GM18498 (cell line): ENCODE measurements at regions not wholly inside any gene's neighbourhood (a gene's known extent, or its start where the extent isn't known, plus 50 kb on each side); places are given as distances from the start of the nearest gene placed in this dataset.

Experiments used
- ATAC-seq: cut with Tn5 transposase; IDR thresholded peaks from one replicate; pipeline ENCODE4 v1.9.1; 2021; ENCODE audit warnings: mild to moderate bottlenecking, moderate library complexity; ENCODE audit not compliant: unreplicated experiment

DNA sequence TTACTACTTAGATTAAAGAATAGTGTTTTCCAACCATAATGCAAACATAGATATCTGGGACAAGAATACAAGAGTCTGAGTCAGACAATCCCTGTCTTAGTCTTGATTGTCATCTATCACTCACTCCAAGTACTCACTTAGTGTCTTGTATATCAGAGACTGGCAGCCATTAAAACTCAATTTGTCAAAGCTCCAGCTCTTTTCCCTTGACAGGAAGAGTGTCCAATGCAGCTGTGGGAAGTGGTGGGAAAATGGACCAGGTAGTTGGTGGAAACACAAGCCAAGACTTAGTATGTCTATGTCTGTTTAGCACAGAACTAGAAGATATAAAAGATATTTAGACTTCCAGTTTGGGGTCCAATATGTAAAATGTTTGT is 271.6 kb upstream of the CLEC14A start:
- no peak for ATAC-seq

DNA sequence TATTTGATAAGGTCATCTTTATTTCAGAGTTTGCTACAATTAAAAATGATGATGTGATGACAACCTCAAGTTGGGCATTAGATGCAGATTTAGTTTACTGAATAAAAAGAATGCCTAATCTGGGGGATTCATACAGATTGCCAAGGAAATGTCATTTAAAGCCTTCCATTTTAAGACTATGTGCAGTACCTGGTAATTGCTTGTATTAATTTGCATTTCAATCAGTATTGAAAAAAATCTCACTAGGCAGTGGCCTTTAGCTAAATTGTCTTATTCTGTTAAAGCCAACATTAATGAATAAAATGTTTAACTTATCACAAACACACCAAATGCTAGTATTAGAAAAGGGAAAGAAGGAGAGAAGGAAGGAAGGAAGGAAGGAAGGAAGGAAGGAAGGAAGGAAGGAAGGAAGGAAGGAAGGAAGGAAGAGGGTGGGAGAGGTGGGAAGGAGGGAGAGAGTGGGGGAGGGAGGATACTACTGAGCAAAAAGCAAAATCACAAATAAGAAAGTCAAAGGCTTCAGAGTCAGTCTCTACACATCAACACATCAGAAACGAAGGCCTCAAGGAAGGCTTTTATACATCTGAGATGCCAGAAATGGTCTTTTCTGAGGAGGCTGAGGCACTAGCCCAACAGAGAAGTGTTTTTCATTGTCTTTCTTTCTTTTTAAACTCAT is 271.1 kb upstream of the CLEC14A start:
- no peak for ATAC-seq

DNA sequence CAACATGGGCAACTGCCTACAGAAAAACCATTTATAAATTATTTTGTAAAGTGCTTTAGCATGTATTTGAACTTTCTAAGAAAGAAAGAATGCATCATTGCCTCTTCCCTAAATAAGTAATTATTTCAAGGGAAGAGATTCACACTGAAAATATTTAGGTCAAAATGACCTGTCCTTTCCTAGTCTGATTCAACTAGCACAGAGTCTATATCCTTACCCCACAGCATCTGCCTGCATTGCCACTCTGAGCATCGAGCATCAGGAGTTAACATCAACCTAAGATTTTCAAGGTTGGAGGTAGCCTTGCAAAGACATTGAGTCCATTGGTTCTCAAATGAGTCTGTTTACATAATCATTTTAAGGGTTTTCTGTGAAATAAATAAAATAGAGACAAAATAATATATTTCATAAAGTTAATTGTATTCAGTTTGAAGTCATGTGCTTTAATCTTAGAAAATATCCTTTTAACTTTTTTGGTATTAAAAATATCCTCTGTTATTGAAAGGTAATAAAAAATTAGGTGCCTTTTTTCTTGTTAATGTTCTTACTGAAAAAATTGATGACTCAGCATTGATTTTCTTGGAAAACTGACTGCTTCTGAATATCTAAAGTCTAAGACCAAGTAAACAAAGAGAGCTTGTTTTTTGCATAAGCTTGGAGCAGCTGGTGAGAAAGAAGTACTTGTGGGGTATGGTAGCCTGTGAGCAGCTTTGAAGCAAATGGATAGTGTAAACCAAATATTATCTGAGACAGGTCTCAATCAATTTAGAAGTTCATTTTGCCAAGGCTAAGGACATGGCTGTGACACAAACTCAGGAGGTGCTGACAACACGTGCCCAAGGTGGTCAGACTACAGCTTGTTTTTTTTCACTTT is 269.0 kb upstream of the CLEC14A start:
- ATAC-seq = no peak

DNA sequence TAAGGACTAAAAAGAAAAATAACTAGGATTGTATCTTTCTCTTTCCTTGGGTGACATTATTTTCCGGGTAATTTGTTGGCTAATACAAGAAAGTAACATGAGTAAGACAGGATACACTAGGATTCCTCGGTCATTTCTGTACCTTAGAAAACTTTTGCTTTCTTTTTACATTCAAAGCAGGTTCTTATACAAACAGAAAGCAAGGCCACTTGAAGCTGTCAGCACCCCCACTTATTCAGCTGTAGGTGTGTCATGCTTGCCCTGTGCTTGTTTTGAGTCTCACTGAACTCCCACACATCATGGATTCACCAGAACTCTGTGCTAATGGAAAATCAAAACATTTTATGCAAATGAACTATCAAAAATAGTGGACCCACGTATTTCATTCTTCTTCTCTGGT is 266.8 kb upstream of the CLEC14A start:
- ATAC-seq = no peak

DNA sequence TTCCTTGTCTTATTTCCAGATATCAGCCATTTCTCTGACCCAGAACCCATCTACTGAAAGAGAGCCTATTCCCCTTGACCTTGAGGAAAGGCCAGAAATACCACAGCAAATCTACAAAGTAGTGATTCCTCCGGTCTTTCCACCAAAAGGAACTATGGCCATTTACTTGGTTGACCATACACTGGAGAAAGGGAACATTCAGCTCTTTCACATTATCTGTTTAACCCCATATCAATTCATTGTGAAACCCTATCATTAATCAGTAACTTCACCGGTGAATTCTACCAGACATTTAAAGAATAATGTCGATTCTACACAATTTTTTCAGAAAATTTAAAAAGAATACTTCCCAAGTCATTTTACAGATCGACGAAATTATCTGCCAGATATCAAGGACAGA is 265.7 kb upstream of the CLEC14A start:
- ATAC-seq = no peak

DNA sequence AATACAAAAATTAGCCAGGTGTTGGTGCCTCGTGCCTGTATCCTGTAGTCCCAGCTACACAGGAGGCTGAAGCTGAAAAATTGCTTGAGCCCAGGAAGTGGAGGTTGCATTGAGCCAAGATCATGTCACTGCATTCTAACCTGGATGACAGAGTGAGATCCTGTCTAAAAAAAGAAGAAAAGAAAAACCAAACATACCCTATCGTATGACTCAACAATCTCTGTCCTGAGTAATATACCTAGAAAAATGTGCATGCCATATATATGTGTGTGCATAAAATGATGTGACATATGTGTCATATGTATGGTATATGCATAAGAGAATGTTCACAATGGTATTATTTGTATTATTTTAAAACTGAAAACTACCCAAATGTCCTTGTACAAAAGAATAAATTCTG is 261.5 kb upstream of the CLEC14A start:
- ATAC-seq = no peak

DNA sequence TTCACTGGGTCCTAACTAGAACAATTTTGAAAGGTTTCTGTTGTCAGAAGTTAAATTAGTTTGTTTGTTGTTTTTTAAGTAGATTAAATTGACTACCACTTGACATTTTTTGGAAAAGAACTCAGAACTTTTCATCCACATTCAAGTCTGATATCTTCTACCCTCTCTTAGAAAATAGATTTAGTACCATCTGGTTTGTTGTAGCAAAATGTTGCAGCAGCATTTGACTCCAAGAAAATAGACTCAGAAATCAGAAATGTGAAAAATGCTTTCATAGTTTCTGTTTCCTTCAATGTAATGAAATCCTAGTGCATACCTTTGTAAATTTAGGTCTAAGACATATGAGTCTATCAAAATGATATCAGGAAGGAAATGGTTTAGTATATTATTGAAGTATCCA is 256.3 kb upstream of the CLEC14A start:
- ATAC-seq = no peak

DNA sequence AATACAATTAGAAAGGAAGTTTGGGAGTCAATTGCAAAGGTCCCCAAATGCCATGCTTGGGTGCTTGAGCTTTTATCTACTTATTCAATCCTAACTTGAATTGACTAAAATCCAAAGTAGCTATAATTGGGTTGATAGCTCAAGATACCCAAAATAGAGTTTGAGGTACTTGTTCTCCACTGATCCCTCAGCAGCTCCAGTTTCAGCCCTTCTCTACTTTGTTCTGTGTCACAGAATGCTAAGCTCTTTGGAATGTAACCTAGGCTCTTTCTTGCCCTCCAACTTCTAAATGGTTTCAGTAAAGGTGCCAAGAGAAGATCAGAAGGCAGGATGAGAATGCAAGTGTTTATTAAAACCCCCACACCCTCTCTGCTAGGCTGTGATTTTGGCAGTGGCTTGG is 251.4 kb upstream of the CLEC14A start:
- ATAC-seq = no peak

DNA sequence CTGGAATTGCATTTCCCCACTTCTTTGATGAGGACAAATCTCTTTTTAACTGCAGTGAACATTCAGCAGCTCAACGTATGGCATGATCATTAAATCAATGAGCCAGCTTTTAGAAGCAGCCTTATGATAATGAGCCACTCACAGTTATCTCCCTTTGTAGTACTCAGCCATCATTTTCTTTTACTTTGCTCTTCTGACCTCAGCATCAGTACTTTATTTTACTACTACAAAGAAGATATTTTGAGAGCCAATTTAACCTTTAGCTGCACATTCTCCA is 250.0 kb upstream of the CLEC14A start:
- no peak for ATAC-seq

DNA sequence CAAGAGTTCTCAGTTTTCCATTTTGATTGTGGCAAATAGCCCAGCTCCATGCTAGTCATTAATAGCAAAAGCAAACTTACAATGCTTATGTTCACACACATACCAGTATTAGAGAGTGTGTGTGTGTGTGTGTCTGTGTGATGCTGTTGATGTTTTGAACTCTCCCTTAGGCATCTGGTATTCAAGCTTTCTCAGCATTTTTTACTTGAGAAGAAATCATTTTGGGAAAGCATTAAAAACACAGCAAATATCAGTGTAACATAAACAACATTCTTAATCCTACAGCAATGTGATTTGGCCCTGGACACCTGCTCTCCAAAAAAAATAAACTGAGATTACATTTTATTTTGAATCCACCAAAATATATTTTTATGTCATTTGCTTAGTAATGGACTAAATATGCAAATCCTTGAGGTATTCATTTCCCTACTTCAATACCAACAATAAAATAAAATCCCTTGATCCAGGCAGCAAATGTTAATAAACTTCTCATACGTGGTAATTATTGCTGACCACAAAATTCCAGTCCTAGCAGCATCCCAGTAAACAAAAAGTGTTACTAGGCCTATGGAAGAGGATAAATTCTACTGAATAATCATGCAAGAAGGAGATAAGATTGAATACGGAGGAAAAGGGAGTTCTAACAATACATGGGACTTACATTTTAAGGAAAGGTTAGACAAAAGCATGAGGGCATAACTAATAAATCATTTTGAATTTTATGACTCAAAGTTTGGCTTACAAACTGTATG is 249.5 kb upstream of the CLEC14A start:
- no peak for ATAC-seq

DNA sequence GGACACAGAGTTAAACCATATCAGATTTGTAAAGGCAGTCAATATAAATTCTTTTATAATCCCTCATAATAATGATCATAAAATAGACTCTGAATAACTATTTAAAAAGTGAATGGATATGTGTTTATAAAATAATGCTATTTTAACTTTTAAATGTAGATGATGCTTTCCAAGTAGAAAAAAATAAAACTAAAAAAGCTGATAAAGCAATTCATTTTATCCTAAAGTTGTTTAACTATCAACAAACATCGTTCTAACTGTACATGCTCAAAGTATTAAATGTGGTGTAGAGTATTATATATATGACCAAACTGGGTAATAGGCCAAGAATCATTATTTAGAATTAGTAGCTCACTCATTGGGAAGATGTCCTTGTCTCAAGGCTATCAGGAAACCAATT is 248.3 kb upstream of the CLEC14A start:
- ATAC-seq = no peak

DNA sequence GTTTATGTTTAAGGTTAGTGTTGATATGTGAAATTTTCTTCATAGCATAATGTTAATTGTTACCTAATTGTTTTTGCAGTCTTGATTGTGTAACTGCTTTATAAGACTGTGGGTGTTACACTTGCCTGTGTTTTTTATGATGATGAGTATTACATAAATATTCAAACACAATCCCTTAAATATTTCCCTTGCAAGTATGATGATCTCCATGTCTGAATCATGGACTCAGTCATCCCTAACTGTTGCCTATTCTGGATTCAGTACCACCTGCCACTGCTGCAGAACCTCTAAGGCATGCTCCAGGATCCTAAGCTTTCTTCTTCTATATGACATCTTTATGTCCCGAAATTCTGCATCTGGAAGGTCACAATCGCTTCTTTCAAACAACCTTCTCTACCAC is 246.3 kb upstream of the CLEC14A start:
- ATAC-seq = no peak

DNA sequence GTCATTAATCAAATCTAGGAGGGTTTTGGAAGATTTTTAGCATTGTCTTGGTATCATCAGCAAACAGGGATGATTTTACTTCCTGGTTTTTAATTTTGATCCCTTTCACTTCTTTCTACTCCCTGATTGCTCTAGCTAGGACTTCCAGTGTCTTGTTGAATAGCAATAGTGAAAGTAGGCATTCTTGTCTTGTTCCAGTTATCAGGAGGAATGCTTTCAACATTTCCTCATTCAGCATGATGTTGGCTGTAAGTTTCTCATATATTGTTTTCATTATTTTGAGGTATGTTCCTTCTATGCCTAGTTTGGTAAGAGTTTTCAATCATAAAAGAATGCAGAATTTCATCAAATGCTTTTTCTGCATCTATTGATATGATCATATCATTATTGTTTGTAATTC is 244.2 kb upstream of the CLEC14A start:
- ATAC-seq = no peak

DNA sequence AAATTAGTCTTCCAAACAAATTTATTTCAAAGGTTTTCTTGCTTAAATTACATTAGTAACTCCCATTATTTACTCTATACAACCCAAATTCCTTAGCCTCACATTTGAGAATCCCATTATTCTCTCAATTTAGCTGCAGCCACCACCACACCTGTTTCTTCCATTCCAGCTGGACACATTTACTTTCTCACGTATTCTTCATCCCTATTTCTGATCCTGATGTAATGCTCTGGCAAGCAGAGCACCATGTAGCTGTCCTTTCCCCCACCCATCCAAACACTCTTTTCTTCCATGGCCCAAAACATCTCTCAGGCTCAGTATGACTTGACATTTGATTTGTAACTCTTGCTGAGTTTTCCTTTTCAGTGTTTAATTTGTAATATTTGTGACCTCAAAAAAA is 240.2 kb upstream of the CLEC14A start:
- no peak for ATAC-seq

DNA sequence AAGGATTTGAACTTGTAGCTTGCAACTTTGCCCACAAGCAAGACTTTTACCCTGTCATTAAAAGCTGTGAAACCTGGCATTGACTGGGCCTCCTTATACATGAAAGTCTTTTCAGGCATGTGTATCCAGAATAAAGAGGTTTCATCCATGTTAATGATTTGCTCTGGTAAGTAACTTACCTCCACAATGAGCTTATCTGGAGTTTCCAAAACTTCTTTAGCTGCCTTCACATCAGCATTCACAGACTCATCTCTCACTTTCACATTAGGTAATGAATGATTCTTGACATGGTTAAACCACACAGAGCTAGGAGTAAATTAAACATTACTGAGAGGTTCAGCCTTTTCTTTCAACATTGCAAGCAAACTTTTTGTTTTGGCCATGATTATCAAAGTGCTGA is 234.4 kb upstream of the CLEC14A start:
- ATAC-seq = no peak

DNA sequence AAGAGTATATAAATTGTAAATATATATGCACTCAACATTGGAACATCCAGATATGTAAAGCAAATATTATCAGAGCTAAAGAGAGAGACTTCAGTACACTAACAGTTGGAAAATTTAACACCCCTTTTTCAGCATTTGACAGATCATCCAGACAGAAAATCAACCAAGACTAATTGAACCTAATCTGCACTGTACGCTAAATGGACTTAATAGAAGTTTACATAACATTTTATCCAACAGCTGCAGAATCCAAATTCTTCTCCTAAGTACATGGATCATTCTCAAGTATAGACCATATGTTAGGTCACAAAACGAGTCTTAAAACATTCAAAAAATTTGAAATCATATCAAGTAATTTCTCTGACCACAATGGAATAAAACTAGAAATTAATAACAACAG is 229.1 kb upstream of the CLEC14A start:
- no peak for ATAC-seq

DNA sequence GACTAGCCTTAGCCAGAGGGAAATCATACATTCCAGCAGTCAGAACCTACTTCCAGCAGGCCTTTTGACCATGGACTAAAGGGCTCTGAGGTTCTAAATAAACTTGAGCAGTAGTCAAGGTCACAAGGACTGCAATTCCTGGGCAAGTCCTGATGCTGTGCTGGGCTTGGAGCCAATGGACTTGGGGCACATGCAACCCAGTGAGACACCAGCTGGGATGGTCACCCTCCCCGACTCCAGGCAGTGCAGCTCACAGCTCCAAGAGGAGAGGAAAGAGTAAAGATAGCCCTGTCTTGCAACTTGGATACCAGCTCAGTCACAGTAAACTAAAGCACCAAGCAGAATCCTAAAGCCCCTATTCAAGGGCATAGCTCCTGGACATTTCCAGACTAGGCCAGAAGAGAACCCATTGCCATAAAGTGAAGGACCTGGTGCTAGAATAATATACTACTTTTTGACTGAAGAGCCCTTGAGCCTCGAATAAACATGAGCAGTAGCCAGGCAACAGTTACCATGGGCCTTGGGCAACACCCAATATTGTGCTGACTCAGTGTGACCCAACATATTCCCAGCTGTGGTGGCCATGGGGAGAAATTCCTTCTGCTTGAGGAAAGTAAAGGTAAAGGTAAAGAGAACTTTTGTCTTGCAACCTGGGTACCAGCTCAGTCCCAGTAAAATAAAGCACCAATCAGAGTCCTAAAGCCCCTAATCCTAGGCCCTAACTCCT is 226.2 kb upstream of the CLEC14A start:
- no peak for ATAC-seq

DNA sequence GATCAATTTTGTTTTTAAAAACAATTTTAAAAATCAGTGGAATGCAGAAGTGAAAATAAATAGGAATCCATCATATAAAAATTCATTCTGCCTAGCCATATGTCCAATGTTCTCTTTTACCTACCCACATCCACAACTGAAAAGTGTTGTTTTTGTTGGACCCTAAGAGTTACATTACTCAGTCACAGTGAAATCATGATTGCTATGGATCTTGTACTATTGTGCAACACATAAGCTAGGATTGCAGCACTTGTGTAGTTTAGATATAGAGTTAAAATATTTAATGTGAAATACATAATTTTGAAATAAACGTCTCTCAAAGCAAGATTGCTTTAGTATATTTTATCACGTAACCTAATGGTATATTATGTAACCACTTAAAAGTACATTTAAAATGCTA is 213.3 kb upstream of the CLEC14A start:
- no peak for ATAC-seq

DNA sequence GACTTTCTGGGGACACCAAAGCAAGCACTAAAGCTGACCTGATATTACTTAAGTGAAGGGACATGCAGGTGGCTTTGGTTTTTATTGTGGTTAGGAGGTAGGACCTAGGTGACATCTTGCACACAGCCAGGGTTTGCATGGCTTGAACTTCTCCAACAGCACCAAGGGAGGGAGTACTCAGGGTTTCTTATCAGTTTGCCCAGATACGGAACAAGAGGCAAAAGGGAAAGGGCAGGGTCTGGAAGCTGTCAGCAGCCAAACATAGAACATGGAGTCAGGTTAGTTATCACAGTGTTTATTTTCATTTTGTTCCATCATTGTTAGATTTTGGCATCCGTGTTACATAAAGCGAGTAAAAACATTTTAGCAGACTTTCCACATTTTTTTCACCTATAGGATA is 186.3 kb upstream of the CLEC14A start:
- no peak for ATAC-seq

DNA sequence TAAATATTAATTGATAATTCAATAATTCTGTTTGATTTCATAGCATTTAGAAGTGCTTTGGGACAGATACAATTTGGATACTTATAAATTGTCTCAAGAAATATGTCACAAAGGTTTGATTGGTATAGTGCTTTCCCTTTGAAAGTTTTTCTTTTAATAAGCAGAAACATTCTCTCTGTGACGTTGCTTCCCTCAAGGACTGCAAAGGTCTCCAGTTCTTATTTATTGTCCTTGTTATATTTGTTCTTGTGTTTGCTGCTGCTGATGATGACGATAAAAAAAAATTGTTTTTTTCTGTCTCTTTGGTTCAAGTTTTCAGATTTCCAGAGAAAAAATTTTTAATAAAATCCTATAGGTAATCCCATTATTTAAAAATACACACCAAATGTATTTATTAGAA is 176.3 kb upstream of the CLEC14A start:
- no peak for ATAC-seq

DNA sequence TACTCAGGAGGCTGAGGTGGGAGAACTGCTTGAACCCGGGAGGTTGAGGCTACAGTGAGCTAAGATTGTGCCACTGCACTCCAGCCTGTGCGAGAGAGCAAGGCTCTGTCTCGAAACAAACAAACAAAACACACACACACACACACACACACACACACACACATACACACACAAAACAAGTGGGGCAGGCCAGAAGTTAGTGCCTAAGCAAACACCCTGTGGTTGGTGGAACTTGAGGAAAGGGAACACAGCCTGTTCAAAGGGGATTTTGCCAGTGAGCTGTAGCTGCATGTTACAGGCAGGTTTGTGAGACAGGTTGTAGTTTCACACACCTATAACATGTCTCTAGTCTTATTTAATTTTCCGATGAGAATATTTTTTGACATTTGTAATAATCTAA is 175.3 kb upstream of the CLEC14A start:
- no peak for ATAC-seq

DNA sequence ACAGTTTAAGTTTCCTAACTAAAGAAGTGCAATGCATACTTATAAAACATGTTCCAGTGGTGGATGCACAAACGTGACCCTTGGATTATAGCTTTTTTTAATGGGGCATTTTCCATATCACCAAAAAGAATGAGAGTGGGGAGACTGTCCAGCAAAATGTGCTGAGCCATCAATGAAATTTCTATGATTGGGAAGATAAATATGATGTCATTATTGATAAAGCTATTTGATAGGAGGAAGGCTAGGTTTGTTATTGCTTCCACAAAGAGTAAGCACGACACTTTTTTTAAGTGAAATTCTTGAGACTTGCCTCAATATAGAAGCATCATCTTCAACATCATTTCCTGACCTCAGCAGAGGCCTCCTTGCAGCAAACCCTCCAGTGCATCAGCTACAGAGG is 174.6 kb upstream of the CLEC14A start:
- no peak for ATAC-seq
